ENCODE measurements at regions not wholly inside any gene's neighbourhood (a gene's known extent, or its start where the extent isn't known, plus 50 kb on each side); places are given as distances from the start of the nearest gene placed in this dataset.

DNA sequence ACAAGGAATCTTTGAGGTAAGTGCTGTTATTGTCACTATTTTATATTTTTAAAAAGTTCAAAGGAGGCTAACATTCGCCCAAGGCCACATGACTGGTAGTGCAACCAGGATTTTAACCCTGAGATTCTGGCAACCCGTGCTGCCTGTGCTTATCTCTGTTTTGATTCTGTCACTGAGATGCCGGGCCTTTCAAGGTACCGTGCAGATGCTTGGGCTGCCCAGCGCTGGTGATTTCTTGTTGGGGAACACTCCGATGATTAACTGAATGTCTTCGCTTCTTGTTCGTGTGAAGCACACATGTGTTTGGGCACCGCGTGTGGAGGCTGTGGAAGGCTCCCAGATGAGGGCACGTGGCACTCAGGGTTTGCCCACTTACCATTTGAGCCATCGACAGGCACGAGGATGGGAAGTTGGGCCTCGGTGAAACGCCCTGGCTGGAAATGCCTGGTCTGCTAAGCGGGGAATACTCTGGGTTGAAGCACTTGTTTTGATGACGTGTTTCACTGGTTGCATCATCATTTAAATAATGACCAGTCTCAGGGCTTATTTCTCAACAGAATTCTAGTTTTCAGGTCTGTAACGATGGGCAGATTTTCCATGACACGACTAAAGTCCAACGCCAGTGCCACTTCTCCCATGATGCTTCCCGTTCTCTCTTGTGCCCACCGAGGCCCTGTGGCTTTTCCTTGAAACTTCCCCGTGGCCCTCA lies 392.7 kb downstream of the FGF9 start:
- TF ChIP-seq, protein P1, sequence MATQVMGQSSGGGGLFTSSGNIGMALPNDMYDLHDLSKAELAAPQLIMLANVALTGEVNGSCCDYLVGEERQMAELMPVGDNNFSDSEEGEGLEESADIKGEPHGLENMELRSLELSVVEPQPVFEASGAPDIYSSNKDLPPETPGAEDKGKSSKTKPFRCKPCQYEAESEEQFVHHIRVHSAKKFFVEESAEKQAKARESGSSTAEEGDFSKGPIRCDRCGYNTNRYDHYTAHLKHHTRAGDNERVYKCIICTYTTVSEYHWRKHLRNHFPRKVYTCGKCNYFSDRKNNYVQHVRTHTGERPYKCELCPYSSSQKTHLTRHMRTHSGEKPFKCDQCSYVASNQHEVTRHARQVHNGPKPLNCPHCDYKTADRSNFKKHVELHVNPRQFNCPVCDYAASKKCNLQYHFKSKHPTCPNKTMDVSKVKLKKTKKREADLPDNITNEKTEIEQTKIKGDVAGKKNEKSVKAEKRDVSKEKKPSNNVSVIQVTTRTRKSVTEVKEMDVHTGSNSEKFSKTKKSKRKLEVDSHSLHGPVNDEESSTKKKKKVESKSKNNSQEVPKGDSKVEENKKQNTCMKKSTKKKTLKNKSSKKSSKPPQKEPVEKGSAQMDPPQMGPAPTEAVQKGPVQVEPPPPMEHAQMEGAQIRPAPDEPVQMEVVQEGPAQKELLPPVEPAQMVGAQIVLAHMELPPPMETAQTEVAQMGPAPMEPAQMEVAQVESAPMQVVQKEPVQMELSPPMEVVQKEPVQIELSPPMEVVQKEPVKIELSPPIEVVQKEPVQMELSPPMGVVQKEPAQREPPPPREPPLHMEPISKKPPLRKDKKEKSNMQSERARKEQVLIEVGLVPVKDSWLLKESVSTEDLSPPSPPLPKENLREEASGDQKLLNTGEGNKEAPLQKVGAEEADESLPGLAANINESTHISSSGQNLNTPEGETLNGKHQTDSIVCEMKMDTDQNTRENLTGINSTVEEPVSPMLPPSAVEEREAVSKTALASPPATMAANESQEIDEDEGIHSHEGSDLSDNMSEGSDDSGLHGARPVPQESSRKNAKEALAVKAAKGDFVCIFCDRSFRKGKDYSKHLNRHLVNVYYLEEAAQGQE (IDR thresholded peaks at IDR 0.05; ENCODE audit: low read depth) = no peak
- TF ChIP-seq EZH2 (IDR thresholded peaks at IDR 0.05) (no peak), POLR2A (IDR thresholded peaks at IDR 0.05; ENCODE audit: borderline replicate concordance, extremely low read depth, insufficient read depth, insufficient read length) (no peak), YY1 (IDR thresholded peaks at IDR 0.05; ENCODE audit: extremely low read depth, insufficient replicate concordance, low read depth, low read length) (no peak), FOSL1 (IDR thresholded peaks at IDR 0.05; ENCODE audit: low read depth) (no peak), ATF3 (IDR thresholded peaks at IDR 0.05) (no peak), CBX3 (IDR thresholded peaks at IDR 0.05; ENCODE audit: low read depth) (no peak), EGR1 (IDR thresholded peaks at IDR 0.05; ENCODE audit: low read depth) (no peak)
- TF ChIP-seq, protein P2, sequence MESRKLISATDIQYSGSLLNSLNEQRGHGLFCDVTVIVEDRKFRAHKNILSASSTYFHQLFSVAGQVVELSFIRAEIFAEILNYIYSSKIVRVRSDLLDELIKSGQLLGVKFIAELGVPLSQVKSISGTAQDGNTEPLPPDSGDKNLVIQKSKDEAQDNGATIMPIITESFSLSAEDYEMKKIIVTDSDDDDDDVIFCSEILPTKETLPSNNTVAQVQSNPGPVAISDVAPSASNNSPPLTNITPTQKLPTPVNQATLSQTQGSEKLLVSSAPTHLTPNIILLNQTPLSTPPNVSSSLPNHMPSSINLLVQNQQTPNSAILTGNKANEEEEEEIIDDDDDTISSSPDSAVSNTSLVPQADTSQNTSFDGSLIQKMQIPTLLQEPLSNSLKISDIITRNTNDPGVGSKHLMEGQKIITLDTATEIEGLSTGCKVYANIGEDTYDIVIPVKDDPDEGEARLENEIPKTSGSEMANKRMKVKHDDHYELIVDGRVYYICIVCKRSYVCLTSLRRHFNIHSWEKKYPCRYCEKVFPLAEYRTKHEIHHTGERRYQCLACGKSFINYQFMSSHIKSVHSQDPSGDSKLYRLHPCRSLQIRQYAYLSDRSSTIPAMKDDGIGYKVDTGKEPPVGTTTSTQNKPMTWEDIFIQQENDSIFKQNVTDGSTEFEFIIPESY (IDR thresholded peaks at IDR 0.05; ENCODE audit: extremely low read depth, insufficient replicate concordance, low read length) = no peak
- H3K4me2 ChIP-seq (ENCODE audit: low read length) = no peak overlapping the region
- no peak overlapping the region for H3K27ac ChIP-seq (ENCODE audit: low read depth, low read length)
- H3K9me2 ChIP-seq (ENCODE audit: insufficient read depth) = no peaks in the 10 kb centered on the region
- no peak overlapping the region for H3K4me3 ChIP-seq (replicated peaks in 1 of 2; ENCODE audit: low read depth in 1 of 2, low read length in 2 of 2)
- no peak overlapping the region for H3K9ac ChIP-seq (ENCODE audit: low read length)
- intact Hi-C loops (cut with micrococcal nuclease) = no loop called here
- POLR2A ChIA-PET = no interaction called here
- H4K20me1 ChIP-seq (ENCODE audit: insufficient read depth) = no peaks in the 10 kb centered on the region
- no peaks in the 10 kb centered on the region for H3K79me2 ChIP-seq (ENCODE audit: insufficient read depth, low read length)
- H3K9me3 ChIP-seq (ENCODE audit: control insufficient read depth in 1 of 2, insufficient read depth in 1 of 2, low read depth in 1 of 2, low read length in 2 of 2) = no peaks in the 10 kb centered on the region
- H3K27me3 ChIP-seq (ENCODE audit: insufficient read depth, low read length) = no peaks in the 10 kb centered on the region
- CTCF ChIA-PET = no interaction called here
- no peak overlapping the region for H2AFZ ChIP-seq (ENCODE audit: low read depth, low read length, poor library complexity, severe bottlenecking)
- BruUV-seq (replicated peaks) = no TSS peak
- RAD21 ChIA-PET (ENCODE audit: low non-redundant PET in 1 of 2, low total read pairs in 2 of 2, uncharacterized antibody in 2 of 2, unreplicated experiment in 2 of 2) = no interaction called here
- H3K4me1 ChIP-seq (ENCODE audit: control insufficient read depth in 1 of 2, insufficient read depth in 2 of 2, low read length in 2 of 2) = no peaks in the 10 kb centered on the region
- no peak for ATAC-seq
- H3K36me3 ChIP-seq (ENCODE audit: control insufficient read depth in 1 of 2, insufficient read depth in 2 of 2, low read length in 2 of 2) = no peaks in the 10 kb centered on the region
- DNase-seq (ENCODE audit: low read depth, low spot score) = no peak

Data from HCT116 (cell line).